GOT3 (cell line): ENCODE measurements at regions not wholly inside any gene's neighbourhood (a gene's known extent, or its start where the extent isn't known, plus 50 kb on each side); places are given as distances from the start of the nearest gene placed in this dataset.

Experiments
- DNase-seq: peaks from one replicate; lab custom pipeline; 2025; ENCODE audit warnings: mixed read lengths; lab: John Stamatoyannopoulos, UW

DNA sequence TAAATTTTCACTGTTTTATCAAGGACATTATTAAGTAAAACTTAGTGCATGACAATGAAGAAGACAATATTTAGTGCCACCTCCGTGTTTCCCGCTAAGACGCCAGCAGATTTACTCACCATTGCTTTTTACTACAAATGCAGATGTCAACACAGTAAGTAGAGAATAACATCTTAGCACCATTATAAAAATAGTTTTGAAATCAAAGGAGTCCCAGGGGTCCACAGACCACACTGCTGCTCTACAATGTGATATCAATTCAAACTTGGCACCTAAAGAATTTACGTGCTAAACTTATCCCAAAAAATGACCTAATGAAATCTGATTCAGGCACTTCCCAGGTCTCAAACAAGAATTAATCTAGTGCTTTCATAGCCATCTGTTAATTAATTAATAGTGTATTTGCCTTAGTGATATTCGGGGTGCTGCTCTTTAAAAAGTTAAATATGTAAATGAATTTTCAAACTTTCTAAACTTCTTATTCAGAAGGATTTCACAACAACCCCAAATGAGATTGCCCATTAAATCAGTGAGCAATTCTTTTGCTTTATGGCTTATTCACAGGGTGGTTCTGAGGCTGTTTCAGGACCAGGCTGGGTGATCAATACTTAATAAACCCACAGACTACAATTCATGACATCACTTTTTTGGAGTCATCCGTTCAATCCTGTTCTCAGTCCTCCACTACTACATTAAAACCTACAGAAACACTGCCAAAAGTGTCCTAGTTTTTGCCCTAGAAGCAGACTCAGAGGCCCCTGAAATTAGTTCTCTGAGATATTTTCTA, 161.3 kb upstream of the LMNTD1 start:
- DNase-seq: no peak

DNA sequence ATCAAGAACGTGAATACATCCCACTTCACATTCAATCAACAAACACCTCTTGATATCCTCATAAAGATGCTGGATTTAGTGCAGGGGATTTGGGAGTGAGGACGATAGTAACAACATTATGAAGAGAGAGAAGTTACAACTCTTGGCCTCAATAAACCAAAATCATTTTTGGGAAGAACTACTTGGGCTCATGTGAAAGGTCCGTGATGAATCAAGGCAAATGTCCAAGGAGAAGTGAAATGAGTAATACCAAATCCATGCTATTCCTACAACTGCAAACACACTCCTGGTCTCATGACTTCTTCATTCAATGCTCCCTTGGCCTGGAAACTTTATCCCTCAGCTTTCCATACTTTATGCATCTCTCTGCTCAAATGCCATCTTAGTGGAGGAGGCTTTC, 162.0 kb upstream of the LMNTD1 start:
- DNase-seq: no peak

DNA sequence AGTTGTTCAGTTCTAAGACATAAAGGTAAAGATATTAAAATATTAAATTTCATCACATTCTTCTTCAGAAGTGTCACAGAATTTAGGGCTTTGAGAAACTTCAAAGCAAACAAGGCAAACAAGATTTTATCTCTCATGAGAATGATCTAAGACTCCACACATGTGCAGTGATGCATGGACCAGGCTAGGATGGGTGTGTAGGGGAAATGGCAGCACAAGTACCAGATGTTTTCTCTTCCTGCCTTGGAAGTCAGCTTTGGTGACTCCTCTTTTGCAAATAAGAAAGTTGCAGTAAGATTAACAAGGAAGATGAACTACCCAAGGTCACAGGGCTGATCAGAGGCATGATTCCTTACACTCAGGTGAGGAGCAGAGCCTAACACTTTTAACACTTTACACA, 163.8 kb upstream of the LMNTD1 start:
- no peak for DNase-seq

GRCh38 chr12:25717552-25717951, 164.5 kb upstream of the LMNTD1 start:
- no peak for DNase-seq

DNA sequence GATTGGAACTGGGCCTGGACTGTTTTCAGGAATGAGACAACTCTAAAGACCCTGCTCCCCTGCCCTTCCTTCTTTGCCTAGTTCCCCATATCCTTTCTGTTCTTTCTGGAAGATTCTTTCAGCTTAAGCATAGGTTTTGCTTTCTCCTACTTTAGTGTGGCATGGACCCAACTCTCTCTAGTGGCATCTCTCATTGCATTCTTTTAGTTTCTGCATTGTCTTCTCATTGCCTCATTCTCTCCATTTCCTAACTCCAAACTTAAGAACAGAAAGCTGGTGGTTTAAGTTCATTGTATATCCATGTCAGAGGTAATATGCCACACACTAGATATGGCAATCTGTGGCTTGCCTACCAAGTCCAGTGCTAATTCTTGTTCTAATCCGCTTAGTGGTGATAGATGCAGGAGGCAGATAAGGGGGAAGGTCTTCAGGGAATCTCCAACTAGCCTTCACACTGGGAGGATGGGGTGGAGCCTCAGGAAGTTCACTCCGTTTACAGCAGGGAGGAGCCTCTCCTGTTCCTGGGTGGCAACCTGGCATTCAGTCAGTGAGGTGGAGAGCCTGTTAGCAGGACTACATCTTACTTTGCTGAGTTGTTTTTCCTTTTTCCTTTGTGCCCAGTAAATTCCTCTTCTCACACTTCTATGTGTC, 165.1 kb upstream of the LMNTD1 start:
- DNase-seq: no peak

DNA sequence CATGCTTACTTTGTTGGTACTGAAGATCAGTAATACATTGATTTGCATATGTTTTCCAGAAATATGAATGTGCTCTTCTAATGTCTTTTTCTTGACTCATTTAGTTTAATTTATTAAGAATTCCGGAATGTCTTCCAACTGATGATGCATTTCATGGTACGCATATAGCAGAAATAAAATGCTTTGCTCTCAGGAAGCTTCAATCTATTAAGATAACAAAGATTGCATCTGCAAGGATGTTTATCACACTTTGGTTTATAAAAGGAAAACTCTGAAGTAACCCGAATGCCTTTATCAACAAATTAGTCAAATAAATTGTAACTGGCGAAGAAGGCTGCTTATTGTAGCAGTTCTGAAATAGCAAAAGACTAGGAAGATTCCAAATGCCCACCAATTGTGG, 166.4 kb upstream of the LMNTD1 start:
- DNase-seq: no peak

GRCh38 chr12:25723336-25723735, 170.3 kb upstream of the LMNTD1 start:
- no peak for DNase-seq

DNA sequence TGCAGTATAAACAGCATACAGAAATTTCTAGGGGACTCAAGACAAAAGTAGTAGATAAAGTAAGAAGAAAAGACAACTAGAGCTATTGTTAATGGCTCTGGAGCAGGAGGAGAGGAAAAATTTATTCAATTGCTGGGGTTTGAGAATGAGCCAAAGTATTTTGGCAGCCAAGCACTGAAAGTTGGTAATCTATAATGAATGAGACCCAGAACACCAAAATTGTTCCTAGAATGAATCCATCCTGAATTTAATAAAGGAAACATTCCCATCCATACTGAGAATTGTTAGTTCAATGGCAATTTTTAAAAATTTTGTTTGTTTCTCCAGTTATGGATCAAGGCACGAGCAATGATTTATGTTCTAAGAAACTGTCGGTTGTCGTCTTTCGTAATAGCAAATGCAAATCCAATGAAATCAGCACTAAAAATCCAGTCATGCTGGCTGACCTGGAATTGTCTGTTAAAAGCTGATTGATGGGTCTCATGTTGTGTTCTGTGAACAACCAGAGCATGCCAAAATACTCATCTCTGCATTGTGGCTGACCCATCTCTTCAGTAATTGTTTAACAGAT, 170.9 kb upstream of the LMNTD1 start:
- no peak for DNase-seq

- DNase-seq: no peak
Observed at GRCh38 chr12:25725470-25725869, 172.4 kb upstream of the LMNTD1 start.

- DNase-seq: no peak
Observed at GRCh38 chr12:25725931-25726330, 172.8 kb upstream of the LMNTD1 start.

- DNase-seq: no peak
Observed at GRCh38 chr12:25728056-25728595, 175.0 kb upstream of the LMNTD1 start.

DNA sequence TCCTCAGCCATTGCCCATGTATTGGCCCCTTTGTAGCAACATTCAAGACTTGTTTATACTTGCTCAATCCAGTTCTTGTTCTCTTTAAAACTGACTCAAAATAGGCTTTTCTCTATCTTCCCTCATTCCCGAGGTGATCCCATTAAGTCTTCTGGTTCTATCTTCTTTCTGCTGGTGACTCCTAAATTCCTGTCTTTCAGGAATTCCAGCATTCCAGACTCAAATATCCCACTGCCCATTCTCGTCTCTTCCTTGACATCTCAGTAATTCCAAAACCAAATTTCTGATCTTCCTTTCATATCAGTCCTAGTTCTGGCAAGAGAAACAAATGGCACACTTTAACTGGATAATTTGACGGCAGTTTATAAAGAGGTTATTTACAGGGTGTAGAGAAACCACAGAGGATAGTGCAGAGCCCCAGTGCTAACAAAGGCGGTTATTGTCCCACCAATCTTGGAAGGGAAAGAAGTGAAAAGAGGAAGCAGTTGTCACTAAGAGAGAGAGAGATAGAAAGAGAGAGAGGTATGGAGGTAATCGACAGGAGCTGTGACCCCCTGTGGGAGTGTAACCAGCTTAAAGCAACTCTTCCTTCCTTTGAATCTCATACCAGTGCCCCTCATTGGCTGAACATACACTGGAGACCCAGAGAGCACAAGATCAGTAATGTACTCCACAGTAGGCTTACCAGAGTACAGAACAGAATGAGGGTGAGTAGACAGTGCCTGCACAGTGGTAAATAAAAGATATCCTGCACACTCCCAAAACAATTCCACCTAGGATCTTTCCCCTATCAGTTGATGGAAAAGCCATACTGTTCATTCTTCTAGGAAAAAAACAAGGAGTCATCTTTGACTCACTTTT, 177.6 kb upstream of the LMNTD1 start:
- no peak for DNase-seq

GRCh38 chr12:25733541-25733940, 180.5 kb upstream of the LMNTD1 start:
- no peak for DNase-seq

GRCh38 chr12:25734529-25735180, 181.6 kb upstream of the LMNTD1 start:
- no peak for DNase-seq

- DNase-seq: no peak
Observed at GRCh38 chr12:25740617-25741016, 187.5 kb upstream of the LMNTD1 start.

DNA sequence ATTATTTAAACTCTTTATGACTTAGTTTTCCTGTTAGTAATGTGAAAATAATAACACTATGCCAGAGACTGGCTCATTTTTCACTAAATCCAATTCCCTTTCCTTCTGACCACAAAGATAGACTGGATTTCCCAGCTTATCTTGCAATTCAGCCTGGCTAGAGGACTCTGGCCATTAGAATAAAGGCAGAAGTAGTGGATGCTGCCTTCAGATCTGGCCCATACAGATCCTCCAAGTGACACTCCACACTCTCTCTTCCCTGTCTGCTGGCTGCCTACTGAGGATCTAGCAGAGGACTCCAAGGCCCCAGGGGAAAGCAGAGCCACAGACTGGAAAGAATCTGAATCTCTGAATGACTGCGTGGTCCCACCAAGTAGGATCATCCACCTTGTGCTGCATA, 188.8 kb upstream of the LMNTD1 start:
- DNase-seq: no peak

GRCh38 chr12:25743679-25744215, 190.7 kb upstream of the LMNTD1 start:
- no peak for DNase-seq

- DNase-seq: no peak
Observed at GRCh38 chr12:25744313-25744712, 191.2 kb upstream of the LMNTD1 start.

GRCh38 chr12:25745281-25745680, 192.2 kb upstream of the LMNTD1 start:
- no peak for DNase-seq

- DNase-seq: no peak
Observed at GRCh38 chr12:25746131-25746530, 193.0 kb upstream of the LMNTD1 start.

GRCh38 chr12:25752710-25753309, 199.7 kb upstream of the LMNTD1 start:
- DNase-seq: no peak
